Brain pericyte (primary cell): ENCODE measurements at regions not wholly inside any gene's neighbourhood (a gene's known extent, or its start where the extent isn't known, plus 50 kb on each side); places are given as distances from the start of the nearest gene placed in this dataset.
"Not testable (repeated sequence)": the region's sequence is repeated elsewhere in the genome, so short reads cannot be mapped to it uniquely, and the experiment has no call there.

ENCODE experiments used
- DNase-seq: peaks from one replicate; pipeline ENCODE4 v3.0.0-alpha.2; 2012; ENCODE audit warnings: low read depth, low spot score

- no peak for DNase-seq
These were observed 153.9 kb upstream of the IRF2BP2 start for GRCh38 chr1:234763910-234764309.

GRCh38 chr1:234763367-234763766 lies 153.4 kb upstream of the IRF2BP2 start:
- no peak for DNase-seq

- DNase-seq, result not testable (repeated sequence)
These were observed 152.1 kb upstream of the IRF2BP2 start for GRCh38 chr1:234762127-234762526.

GRCh38 chr1:234760303-234760723 lies 150.3 kb upstream of the IRF2BP2 start:
- DNase-seq, result no peak

- DNase-seq, result no peak
These were observed 149.9 kb upstream of the IRF2BP2 start for GRCh38 chr1:234759888-234760287.

- no peak for DNase-seq
These were observed 148.9 kb upstream of the IRF2BP2 start for GRCh38 chr1:234758851-234759250.

GRCh38 chr1:234756857-234757256 lies 146.9 kb upstream of the IRF2BP2 start:
- no peak for DNase-seq

- DNase-seq, result no peak
These were observed 146.2 kb upstream of the IRF2BP2 start for GRCh38 chr1:234756066-234756774.

- DNase-seq, result no peak
These were observed 145.5 kb upstream of the IRF2BP2 start for GRCh38 chr1:234755449-234755863.

- no peak for DNase-seq
These were observed 144.0 kb upstream of the IRF2BP2 start for GRCh38 chr1:234753979-234754378.

GRCh38 chr1:234752927-234753326 lies 142.9 kb upstream of the IRF2BP2 start:
- no peak for DNase-seq

GRCh38 chr1:234751678-234752077 lies 141.7 kb upstream of the IRF2BP2 start:
- no peak for DNase-seq

GRCh38 chr1:234750922-234751627 lies 141.1 kb upstream of the IRF2BP2 start:
- DNase-seq, result no peak

GRCh38 chr1:234748713-234749112 lies 138.7 kb upstream of the IRF2BP2 start:
- DNase-seq, result no peak

GRCh38 chr1:234748066-234748465 lies 138.1 kb upstream of the IRF2BP2 start:
- no peak for DNase-seq

- no peak for DNase-seq
These were observed 136.8 kb upstream of the IRF2BP2 start for GRCh38 chr1:234746798-234747196.

- DNase-seq, result no peak
These were observed 136.1 kb upstream of the IRF2BP2 start for GRCh38 chr1:234745844-234746797.

- no peak for DNase-seq
These were observed 135.3 kb upstream of the IRF2BP2 start for GRCh38 chr1:234745276-234745675.

GRCh38 chr1:234743791-234744611 lies 134.0 kb upstream of the IRF2BP2 start:
- peak; percentile 88 for DNase-seq

- DNase-seq, result no peak
These were observed 132.6 kb upstream of the IRF2BP2 start for GRCh38 chr1:234742622-234743021.

- no peak for DNase-seq
These were observed 128.0 kb upstream of the IRF2BP2 start for GRCh38 chr1:234737967-234738314.
